ENCODE measurements at regions not wholly inside any gene's neighbourhood (a gene's known extent, or its start where the extent isn't known, plus 50 kb on each side); places are given as distances from the start of the nearest gene placed in this dataset.

DNA sequence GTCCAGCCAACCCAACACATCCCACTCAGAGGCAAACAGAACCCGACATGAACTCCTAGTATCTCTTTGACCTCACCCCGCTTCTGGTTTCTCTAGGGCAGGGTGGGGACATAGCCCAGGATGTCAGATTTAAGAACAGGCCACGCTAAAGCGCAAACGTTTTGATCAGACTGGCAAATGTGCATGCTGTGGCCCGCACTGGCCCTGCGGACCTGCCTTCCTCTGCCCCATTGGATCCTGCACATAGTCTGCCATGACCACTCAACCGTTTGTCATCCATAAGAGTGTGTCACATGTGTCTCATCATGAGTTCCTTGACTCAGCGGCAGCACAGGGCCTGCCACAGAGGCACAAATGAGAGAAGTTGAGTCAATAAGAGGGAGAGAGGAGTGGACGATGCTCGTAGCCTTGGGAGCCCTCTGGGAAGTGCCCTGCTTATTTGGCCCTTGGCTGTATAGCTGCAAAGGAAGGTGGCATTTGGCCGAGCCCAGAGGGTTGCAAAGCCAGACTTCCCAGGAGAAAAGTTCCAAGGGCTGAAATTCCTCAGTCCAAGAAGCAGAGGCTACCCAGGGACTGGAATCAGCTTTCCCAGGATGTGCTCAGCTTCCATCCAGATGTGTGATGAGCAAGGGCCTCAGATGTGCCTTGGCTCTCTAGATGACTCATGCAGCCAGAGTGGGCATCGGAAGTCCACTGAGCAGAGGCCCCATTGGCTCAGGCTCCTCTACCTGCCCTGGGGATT lies 55.5 kb upstream of the SLCO2A1 start:
- TF ChIP-seq, protein P1, sequence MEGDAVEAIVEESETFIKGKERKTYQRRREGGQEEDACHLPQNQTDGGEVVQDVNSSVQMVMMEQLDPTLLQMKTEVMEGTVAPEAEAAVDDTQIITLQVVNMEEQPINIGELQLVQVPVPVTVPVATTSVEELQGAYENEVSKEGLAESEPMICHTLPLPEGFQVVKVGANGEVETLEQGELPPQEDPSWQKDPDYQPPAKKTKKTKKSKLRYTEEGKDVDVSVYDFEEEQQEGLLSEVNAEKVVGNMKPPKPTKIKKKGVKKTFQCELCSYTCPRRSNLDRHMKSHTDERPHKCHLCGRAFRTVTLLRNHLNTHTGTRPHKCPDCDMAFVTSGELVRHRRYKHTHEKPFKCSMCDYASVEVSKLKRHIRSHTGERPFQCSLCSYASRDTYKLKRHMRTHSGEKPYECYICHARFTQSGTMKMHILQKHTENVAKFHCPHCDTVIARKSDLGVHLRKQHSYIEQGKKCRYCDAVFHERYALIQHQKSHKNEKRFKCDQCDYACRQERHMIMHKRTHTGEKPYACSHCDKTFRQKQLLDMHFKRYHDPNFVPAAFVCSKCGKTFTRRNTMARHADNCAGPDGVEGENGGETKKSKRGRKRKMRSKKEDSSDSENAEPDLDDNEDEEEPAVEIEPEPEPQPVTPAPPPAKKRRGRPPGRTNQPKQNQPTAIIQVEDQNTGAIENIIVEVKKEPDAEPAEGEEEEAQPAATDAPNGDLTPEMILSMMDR (IDR thresholded peaks at IDR 0.05): no peak
- TF ChIP-seq POLR2AphosphoS5 (IDR thresholded peaks at IDR 0.05; ENCODE audit: insufficient read depth in 1 of 2, low read depth in 1 of 2): no peak

All from vagina (tissue), 2 donors.